Tibial artery (tissue), 4 donors: ENCODE measurements at regions not wholly inside any gene's neighbourhood (a gene's known extent, or its start where the extent isn't known, plus 50 kb on each side); places are given as distances from the start of the nearest gene placed in this dataset.

ENCODE experiments used
- DNase-seq, 2 donors: peaks; one replicate each; pipeline ENCODE4 v3.0.0-alpha.2; 2019
- H3K27ac ChIP-seq, 2 donors: fragments of 200-600 bp; sonication (generic) in 1 of 2; 1 replicate in 1 of 2; 2 replicates in 1 of 2; pipeline ENCODE4 v1.5.1; 2018 to 2019; ENCODE audit warnings: mild to moderate bottlenecking in 1 of 2
- H3K27me3 ChIP-seq, 2 donors: fragments of 200-600 bp; sonication (generic) in 1 of 2; one replicate each; pipeline versions ENCODE4 v1.5.1 to v1.6.0; 2016 to 2019
- H3K36me3 ChIP-seq, 3 donors: fragments of 200-600 bp; sonication (generic) in 2 of 3; one replicate each; pipeline ENCODE4 v1.5.1; 2016 to 2019; ENCODE audit warnings: mild to moderate bottlenecking in 2 of 3
- H3K4me1 ChIP-seq, 4 donors: fragments of 200-600 bp; sonication (generic) in 2 of 4; 1 replicate in 3 of 4; 2 replicates in 1 of 4; pipeline ENCODE4 v1.5.1; 2016 to 2019
- H3K4me3 ChIP-seq, 2 donors: fragments of 200-600 bp; sonication (generic) in 1 of 2; 1 replicate in 1 of 2; 2 replicates in 1 of 2; pipeline ENCODE4 v1.5.1; 2018 to 2019; ENCODE audit warnings: mild to moderate bottlenecking in 2 of 2
- H3K9me3 ChIP-seq, 3 donors: fragments of 200-600 bp; sonication (generic) in 1 of 3; one replicate each; pipeline ENCODE4 v1.5.1; 2016 to 2019
- CTCF ChIP-seq, 2 experiments: fragments of 200-600 bp in 1 of 2; fragments of 450-650 bp in 1 of 2; IDR thresholded peaks; one replicate each; pipeline ENCODE4 v1.5.1; 2017 to 2019; ENCODE audit warnings: antibody characterized with exemption in 2 of 2, mild to moderate bottlenecking in 1 of 2, moderate library complexity in 1 of 2
- intact Hi-C: fragments of 100-400 bp; cut with DNase I; formaldehyde crosslinking; loops from one replicate; pipeline ENCODE4 v1.15.0; 2023; ENCODE audit warnings: low total_unique reads

- no peaks in the 10 kb centered on the region for H3K36me3 ChIP-seq
- H3K27ac ChIP-seq: no peak overlapping the region
- H3K27me3 ChIP-seq: no peaks in the 10 kb centered on the region
- intact Hi-C loops: no loop called here
- H3K9me3 ChIP-seq: no peaks in the 10 kb centered on the region
- no peak for TF ChIP-seq CTCF (IDR thresholded peaks at IDR 0.05)
- H3K4me1 ChIP-seq: no peaks in the 10 kb centered on the region
- H3K4me3 ChIP-seq: no peak overlapping the region
- no peak for DNase-seq
Measured at GRCh38 chr18:55738483-55739114, 150.6 kb upstream of the TCF4 start.

DNA sequence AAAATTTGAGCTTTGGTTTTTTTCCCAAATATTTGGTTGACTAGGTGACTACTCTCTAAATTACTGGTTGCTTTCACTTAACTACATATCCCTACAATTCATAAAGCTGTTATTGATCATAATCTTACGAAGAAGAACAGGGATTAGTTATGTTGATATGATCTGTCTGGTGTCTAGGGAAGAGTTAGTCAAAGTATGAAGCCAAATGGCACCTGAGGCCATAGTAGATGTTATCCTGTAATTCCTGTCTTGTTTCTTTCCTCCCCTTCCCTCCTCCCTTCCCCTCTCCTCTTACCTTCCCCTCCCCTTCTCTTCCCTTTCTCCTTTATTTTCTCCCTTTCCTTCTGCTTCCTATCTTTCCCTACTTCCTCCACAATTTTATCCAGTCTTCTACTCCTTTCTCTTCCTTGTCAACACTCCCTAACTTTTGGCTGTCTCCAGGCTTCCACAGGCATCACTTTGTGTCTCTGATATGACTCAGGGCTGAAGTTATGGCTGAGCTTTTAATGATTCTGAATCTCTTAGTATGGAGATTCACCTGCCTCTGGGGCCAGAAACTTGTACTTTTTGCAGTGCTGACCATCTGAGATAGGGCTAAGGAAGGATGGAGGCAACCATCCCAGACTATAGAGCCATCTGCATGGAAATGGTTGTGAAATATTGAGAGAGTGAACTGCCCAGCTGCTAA lies 149.9 kb upstream of the TCF4 start:
- intact Hi-C loops: no loop called here

GRCh38 chr18:55737266-55737665 lies 149.3 kb upstream of the TCF4 start:
- H3K27ac ChIP-seq: no peak overlapping the region
- no peak overlapping the region for H3K4me3 ChIP-seq
- no peak for DNase-seq
- no peaks in the 10 kb centered on the region for H3K27me3 ChIP-seq
- intact Hi-C loops: no loop called here
- no peaks in the 10 kb centered on the region for H3K9me3 ChIP-seq
- H3K36me3 ChIP-seq: no peaks in the 10 kb centered on the region
- TF ChIP-seq CTCF (IDR thresholded peaks at IDR 0.05): no peak
- no peaks in the 10 kb centered on the region for H3K4me1 ChIP-seq

More for the DNA sequence above, 149.9 kb upstream of the TCF4 start:
- DNase-seq: no peak
- no peaks in the 10 kb centered on the region for H3K9me3 ChIP-seq
- TF ChIP-seq CTCF (IDR thresholded peaks at IDR 0.05): no peak
- H3K27me3 ChIP-seq: no peaks in the 10 kb centered on the region
- no peaks in the 10 kb centered on the region for H3K4me1 ChIP-seq
- H3K4me3 ChIP-seq: no peak overlapping the region
- no peak overlapping the region for H3K27ac ChIP-seq
- no peaks in the 10 kb centered on the region for H3K36me3 ChIP-seq

- no peak for DNase-seq
- intact Hi-C loops: no loop called here
- Histone ChIP-seq H3K27ac (no peak overlapping the region), H3K4me1 (no peaks in the 10 kb centered on the region), H3K36me3 (no peaks in the 10 kb centered on the region), H3K9me3 (no peaks in the 10 kb centered on the region), H3K27me3 (no peaks in the 10 kb centered on the region), H3K4me3 (no peak overlapping the region)
- TF ChIP-seq CTCF (IDR thresholded peaks at IDR 0.05): no peak
Measured at GRCh38 chr18:55735969-55736368, 148.0 kb upstream of the TCF4 start.

DNA sequence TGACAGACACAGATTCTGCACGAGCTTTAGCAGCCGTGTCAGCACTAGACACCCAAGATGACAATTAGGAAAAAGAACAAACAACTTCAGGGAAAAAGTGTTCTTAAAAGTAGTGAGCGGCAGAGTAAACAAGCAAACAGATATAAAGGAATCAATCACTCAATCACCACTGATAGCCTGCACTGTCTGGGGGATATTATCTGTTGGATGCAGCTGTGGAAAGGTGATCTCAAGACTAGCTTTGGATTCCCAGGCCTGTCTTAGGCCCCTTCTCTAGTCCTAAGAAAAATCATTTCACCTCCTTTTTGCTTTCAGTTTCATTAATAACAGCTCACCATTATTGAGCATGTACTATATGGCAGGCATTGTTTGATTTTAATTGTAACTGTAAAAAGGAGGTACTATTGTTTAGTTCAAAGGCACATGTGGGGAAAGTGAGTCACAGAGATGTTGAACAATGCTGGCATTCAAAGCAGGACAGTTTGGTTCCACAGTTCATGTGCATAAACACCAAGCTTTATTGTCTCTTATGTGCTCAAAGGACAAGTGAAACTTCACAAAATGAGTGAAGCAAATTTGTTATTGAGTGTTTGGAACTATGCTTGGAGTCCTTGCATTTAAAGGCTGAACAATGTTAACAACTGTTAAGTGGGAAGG lies 147.3 kb upstream of the TCF4 start:
- TF ChIP-seq CTCF (IDR thresholded peaks at IDR 0.05): no peak
- H3K27me3 ChIP-seq: no peaks in the 10 kb centered on the region
- H3K4me3 ChIP-seq: no peak overlapping the region
- H3K36me3 ChIP-seq: no peaks in the 10 kb centered on the region
- intact Hi-C loops: no loop called here
- no peaks in the 10 kb centered on the region for H3K4me1 ChIP-seq
- no peaks in the 10 kb centered on the region for H3K9me3 ChIP-seq
- no peak overlapping the region for H3K27ac ChIP-seq
- no peak for DNase-seq
